Transverse colon (tissue), 4 donors: ENCODE measurements at regions not wholly inside any gene's neighbourhood (a gene's known extent, or its start where the extent isn't known, plus 50 kb on each side); places are given as distances from the start of the nearest gene placed in this dataset.

Experiments
- POLR2AphosphoS5 ChIP-seq, 3 donors: sonication (generic); formaldehyde crosslinking; IDR thresholded peaks; one replicate each; pipeline ENCODE4 v1.6.1; 2016; ENCODE audit warnings: antibody characterized with exemption in 3 of 3
- TF ChIP-seq, protein P1 (sequence below), 5 experiments: fragments of 200-600 bp in 3 of 5; fragments of 450-650 bp in 2 of 5; sonication (generic) in 3 of 5; IDR thresholded peaks; 1 replicate in 2 of 5; 2 replicates in 3 of 5; pipeline ENCODE4 v1.5.1; 2016 to 2017; ENCODE audit warnings: antibody characterized with exemption in 5 of 5, inconsistent platforms in 3 of 5, mild to moderate bottlenecking in 2 of 5, moderate library complexity in 1 of 5

DNA sequence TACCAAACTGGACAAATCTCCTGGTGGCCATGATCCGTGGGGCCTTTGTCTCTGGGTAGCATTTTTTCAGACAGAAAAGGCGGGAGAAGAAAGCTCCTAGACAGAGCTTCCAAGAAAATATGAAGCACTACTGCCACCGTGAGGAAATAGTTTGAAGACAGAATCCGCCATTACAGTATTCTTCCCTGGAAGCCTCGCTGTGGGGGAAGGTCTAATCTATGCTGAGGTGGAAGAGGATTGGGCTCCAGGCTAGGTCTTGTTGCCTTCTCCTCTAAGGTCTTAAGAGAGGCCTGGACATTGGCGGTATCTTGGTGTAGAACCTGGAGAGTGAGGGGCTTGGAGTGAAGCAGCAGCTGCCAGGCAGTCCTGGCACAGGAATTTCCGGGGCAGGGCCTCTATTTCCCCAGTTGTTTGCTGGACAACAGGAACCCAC lies 218.9 kb downstream of the OR13H1 start:
- no peak for TF ChIP-seq POLR2AphosphoS5 (IDR thresholded peaks at IDR 0.05)
- TF ChIP-seq, protein P1, sequence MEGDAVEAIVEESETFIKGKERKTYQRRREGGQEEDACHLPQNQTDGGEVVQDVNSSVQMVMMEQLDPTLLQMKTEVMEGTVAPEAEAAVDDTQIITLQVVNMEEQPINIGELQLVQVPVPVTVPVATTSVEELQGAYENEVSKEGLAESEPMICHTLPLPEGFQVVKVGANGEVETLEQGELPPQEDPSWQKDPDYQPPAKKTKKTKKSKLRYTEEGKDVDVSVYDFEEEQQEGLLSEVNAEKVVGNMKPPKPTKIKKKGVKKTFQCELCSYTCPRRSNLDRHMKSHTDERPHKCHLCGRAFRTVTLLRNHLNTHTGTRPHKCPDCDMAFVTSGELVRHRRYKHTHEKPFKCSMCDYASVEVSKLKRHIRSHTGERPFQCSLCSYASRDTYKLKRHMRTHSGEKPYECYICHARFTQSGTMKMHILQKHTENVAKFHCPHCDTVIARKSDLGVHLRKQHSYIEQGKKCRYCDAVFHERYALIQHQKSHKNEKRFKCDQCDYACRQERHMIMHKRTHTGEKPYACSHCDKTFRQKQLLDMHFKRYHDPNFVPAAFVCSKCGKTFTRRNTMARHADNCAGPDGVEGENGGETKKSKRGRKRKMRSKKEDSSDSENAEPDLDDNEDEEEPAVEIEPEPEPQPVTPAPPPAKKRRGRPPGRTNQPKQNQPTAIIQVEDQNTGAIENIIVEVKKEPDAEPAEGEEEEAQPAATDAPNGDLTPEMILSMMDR (IDR thresholded peaks at IDR 0.05) = peak in 1 of 5 experiments; percentile 43
